IPS DF 4.7 (cell line): ENCODE measurements at regions not wholly inside any gene's neighbourhood (a gene's known extent, or its start where the extent isn't known, plus 50 kb on each side); places are given as distances from the start of the nearest gene placed in this dataset.
"Not testable (repeated sequence)": the region's sequence is repeated elsewhere in the genome, so short reads cannot be mapped to it uniquely, and the experiment has no call there.

ENCODE experiments used
- DNase-seq: peaks from one replicate; pipeline ENCODE4 v3.0.0-alpha.2; 2013; ENCODE audit warnings: low spot score; ENCODE audit errors: extremely low read depth

DNA sequence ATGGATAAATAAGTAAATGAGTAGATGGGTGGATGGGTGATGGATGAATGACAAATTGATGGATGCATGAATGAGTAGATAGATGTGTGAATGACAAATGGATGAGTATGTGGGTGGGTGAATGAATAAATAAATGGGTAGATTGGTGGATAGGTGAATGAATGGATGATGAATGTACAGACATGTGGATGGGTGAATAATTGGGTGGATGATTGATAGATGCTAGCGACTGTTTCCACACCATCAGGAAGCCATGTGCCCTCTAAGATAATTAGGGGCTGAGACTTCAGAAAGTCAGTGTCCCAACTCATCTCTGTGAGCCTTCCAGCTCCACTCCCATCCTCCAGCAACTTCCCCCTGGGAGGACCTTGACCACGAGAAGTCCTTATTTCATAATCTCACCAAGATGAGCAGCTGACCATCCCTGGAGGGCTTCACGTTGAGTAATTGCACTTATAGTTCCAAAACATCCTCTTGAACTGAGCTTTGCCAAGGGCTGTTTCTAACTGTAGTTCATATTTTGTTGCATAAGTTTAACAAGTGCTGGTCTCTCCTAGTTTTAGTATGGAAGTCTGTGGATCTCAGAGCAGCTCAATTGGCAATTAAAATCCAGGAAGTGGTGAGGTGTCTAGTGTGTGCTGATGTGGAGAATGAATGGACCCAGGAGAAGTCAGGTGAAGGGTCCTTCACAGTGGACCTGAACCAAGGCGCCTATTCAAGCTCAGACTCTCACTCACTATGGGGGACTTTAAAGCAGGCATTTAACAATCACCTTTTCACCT is 295.7 kb downstream of the ADGRD1 start:
- no peak for DNase-seq

DNA sequence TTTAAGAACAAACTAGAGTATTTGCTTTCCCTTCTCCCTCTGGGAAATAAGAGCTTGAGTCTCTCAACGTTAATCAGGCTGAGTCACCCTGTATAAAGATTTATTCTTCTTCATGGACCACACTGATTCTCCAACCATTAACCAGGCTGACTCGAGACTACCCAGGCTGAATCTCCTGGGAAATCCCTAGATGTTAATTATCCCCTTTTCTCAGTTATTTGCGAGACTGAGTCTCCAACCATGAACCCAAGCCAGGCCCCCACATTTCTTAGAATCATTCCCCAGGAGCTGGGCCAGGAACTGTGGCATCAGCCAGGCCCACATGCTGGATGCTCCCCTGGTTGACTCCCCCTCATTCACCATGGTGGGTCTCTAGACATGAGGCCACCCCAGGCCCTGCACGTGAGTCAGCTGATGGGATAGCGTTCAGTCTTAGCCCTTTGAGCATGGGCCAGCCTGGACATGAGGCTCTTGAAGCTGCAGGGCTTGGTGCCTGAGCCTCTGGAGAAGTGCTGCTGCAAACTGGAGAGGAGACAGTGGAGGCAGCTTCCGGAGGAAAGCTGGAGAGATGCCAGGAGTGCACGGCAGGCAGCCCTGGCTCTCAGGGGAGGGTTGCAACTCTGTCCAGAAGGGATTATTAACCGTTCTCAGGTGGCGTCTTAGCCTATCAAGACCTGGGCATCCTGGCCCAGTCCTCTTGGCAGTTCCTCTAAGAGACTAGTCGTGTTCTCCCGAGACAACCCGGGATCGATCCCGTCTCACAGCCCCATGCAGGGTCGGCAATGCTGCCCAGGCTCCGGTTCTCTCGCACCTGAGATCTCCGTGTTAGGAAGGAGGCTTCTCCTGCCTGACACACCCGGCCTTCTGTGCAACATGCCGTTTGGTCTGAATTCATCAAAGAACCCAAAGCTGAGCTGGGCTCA is 296.6 kb downstream of the ADGRD1 start:
- no peak for DNase-seq

DNA sequence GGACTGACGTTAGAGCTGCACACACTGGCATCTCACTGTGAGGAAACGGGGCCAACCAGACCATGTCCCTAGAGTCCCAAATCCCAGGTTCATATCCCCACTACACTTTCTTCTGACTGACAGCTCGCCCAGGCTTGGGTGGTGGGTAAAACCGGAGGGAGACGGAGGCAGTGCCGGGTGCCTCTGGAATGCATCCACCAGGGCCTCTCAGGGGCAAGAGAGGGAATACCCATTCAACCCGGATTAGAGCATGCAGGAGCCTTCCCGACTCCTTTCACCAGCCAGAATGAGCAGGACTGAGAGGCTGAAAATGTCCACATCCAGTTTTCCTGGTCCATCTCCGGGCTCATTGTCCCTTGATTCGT is 297.2 kb downstream of the ADGRD1 start:
- no peak for DNase-seq

DNA sequence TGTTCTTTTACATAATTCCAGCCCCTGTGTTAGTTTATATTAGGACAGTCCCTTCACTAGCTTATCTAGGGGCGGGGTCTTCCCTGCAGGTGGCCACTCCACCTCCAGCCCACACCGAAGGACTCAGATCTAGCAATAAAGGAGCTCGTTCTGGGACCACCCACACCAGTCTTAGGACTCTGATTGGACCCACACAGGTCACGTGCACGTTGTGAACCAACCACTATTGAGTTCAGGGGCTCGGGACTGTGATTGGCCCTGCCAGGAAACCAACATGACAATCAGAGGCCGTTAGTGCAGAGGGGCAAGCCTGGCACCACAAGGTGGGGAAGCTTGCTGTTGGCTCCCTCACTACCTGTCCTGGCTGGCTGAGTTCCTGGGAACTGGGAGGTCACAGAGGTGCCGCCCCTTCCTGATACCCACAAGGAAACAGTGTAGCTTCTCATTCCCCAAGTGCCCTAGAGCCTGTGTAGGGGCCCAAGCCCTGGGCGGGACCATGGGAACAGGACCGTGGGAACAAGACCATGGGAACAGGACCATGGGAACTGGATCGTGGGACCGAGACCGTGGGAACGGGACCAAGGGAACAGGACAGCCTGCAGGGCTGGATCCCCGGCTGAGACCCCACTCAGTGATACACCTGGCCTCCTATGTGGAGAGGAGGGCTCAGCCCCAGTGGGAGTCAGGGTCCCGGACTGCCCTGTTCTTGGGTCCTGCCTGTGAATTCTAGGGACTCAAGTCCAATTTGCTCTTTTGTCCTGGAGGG is 297.8 kb downstream of the ADGRD1 start:
- DNase-seq: no peak

DNA sequence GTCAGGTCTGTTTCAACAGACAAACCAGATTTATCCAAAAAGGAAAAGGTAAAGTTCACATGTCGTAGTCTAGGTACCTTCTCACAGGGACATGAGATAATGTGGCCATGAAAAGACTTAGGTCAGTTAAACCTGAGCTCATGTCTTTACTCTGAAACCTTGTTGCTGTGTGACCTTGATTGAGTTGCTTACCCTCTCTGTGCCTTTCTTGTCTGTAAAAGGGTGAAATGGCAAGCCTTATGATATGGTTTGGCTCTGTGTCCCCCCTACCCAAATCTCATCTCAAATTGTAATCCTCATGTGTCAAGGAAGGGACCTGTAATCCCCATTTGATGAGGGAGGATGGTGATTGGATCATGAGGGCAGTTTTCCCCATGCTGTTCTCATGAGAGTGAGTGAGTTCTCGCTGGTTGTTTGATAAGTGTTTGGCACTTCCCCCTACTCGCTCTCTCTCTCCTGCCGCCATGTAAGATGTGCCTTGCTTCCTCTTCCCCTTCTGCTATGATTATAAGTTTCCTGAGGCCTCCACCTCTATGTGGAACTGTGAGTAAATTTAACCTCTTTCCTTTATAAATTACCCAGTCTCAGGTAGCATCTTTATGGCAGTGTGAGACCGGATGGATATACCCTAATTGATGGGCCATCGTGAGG is 299.8 kb downstream of the ADGRD1 start:
- DNase-seq: no peak

DNA sequence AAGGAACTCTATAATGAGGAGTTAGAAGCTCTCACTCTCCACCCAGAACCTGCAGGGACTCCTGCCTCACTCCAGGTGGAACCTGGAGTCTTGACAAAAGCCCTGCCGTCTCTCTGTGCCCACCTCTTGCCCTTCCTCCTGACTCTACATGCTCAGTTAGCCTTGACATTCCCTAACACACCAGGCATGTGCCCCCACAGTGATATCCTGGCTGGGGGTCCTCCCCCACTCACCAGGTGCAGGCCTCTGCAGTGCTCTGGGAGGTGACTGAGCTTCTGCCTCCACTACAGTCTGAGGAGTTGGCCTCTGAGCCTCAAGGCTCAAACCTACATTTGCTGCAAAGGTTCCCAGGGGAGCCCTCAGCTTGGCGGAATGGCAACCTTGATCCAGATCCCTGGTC is 300.7 kb downstream of the ADGRD1 start:
- DNase-seq: no peak

DNA sequence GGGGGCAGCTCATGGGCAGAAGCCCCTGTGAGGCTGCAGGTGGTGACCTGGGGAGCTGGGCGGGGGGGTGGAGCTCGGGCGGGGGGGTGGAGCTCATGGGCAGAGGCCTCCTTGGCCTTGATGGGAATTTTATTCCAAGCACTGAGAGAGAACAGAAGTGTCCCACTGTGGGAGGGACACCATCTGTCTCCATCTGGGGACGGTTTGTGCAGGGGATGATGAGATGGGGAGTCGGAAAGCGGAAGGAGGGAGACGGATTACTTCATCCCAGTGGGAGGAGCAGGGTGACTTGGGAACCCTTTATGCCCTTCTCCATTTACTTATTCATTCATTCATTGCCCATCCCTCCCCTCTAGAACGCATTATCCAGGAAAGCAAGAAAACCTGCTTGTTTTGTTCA is 304.7 kb downstream of the ADGRD1 start:
- DNase-seq: no peak

DNA sequence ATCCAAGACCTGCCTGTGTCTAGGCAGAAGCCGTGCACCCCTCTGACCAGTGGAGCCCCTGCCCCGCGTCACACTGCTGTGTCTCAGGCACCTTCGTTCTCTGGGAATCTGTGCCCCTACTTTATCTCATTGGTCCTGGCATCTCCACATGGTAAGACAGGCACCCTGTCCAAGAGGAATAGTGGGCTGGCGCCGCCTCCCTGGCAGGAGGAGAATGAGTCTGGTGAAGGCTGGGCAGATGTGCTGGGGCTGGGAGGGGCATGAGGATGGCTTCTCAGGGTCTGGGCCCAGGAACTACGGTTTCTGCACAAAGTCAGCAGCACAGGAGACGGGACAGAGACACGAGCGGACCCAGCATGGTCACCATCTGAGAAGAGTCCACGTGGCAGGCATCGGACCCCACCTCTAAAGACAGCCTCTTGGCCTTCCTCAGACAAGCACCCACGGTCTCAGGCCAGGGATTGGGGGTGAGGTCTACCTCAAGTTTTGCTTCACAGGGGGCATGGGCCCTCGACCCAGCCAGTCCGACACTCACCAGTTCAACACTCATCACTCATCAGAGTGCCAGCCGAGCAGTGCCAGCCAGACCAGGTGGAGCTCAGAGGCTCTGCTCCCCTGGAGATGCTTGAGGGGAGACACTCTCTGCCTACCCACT is 306.7 kb downstream of the ADGRD1 start:
- DNase-seq: no peak

DNA sequence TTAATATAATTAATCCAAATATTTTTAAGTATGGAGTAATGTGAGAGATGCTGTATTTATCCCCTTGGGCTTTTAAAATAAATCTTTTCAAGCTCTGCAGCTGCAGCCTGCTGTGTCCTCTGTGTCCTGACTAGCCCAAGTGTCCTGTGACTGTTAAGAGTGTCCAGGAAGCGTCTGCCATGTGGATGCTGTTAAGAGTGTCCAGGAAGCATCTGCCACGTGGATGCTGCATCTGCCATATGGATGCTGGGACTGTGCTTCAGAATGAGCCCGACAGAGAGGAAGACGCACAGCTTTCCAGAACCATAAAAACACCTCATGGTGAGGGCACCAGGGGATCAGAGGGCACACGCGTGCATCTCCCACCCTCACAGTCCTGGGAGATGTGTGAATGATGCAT is 307.2 kb downstream of the ADGRD1 start:
- no peak for DNase-seq

DNA sequence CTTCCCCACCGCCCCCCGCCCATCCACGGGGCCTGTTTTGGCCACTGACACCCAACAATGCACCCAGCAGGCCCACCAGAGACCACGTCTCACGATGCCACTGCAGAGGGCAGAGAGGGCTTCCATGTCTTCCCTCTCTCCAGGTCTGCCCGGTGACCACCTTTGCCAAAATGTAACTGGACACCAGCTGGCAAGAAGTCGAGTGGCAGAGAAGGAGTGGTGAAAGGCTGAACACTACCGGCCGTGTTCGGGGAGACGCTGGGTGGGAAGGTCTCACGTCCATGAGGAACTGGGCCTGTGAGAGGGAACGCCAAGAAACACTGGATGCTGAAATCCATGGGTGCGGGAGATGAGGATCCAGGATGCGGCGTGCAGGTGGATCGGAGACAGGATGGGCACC is 308.2 kb downstream of the ADGRD1 start:
- DNase-seq: no peak

DNA sequence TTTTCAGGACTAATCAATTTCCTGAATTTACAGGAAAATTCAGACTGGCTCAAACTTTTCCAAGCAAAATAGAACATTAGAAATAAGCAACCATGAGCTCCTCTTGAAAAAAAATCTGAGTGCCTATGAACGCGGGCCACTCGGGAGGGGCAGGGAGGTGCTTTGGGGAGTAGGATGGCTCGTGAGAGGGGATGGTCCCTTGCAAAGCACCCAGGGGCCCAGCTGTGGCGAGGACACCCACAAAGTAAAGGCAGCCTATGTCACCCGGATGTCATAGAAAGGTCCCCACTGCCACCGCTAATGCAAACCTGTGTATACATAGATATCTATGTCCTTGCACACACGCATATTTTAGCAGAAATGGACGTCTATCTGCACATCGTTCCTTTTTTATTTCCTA is 309.9 kb downstream of the ADGRD1 start:
- DNase-seq: no peak

DNA sequence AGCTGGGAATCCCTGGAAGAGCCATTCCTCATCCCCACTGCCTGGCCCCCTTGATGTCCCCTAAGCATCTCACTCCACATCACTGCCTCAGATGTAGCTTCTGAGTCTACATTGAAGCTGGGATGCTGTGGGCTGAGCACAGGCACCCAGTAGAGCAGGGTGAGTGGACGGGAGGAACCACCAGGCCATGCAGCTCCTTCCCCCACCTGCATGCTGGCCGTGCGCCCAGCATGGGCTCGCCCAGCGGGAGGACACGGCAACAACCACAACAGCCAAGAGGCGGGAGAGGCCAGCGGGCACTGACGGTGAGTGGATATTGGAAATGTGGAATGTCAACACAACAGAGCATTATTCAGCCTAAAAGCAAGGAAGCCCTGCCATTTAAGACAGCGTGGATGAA is 310.9 kb downstream of the ADGRD1 start:
- no peak for DNase-seq

DNA sequence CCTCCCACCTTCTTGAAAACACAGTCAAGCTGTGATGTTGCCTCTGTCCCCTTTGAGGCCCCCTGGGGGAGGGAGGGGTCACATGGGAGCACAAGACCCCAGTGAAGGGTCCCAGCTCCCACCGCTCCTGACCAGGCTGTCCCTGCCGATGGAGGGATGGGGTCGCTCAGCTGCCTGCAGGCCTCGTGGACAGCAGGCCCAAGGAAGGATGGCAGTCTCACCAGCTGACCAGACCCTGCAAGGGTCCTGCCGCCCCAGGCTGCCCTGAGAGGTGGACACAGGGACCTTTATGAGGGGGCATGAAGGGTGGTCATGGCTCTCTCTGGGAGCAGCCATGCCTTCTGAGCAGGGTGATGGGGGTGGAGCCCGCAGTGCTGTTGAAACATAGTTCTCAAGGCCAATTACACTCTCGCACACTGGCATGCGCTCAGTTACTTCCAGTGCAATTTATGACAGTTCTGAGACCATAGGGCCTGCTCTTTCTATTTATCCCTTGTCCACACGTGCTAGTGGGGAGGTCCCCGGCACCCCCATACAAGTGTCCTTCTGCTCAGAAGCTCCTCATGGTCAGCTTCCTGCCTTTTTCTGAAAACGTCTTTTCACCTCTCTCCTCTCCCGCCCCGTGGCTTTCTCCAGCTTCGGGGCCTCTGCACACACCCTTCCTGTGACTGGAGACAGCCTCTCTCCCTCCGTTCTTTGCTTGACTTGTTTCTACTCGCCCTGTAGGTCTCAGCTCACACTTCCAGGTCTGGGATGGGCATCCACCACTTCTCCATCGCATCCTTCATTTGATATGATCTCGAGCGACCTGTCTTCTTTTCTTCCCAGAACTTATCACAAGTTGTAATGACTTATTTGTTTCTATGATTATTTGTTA is 313.1 kb downstream of the ADGRD1 start:
- DNase-seq: no peak

DNA sequence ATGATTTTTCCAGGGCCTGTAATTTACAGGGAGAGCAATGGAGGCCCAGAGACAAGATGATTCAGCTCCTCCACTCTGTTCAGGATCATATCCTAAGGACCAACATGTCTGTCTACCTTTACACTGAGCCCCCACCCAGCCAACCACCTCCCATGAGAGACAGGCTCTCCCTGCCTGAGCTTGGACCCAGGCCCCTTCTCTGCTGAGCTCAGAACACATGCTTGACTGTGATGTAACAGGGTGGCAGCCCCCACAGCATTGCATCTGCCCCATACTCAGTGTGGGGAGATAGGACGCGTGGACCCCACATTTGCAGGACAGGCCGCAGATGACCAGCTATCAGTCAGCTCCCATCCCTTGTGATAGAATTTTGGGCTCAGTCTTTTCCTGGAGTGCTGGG is 313.9 kb downstream of the ADGRD1 start:
- no peak for DNase-seq

DNA sequence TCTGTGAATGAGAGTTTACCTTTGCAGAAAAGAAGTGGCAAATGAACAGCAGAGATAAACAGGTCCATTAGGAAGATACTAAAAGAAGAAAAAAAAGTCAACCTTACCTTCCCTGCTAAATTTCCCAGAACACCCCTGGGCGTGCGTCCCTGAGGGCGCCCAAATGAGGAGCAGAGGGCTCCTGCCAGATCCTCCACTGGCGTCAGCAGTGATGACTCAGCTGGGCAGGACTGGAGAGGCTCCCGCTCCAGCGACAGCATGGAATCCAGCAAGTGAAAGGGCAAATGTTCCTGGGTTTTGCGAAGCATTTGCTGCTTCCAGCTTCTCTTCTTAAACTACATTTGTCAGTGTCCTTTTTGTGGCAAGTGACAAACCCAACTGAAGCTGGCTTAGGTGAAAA is 314.4 kb downstream of the ADGRD1 start:
- not testable (repeated sequence) for DNase-seq

DNA sequence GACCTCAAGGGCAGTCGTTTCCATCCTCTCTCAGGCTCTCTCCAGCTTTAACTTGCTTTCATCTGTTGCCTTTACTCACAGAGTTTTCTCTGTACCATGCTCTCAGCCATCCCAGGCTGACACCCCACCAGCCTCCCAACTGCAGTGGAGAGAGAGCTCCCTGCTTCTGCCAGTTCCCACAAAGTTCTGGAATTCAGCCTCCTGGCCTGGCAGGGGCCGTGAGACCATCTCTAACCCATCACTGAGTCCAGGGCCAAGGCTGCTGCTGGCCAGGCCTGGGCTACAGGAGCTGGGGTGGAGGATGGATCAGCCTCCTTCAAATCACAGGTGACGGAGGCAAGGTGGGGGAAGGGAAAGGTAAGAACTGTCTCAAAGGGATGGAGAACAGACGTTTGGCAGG is 314.9 kb downstream of the ADGRD1 start:
- not testable (repeated sequence) for DNase-seq

DNA sequence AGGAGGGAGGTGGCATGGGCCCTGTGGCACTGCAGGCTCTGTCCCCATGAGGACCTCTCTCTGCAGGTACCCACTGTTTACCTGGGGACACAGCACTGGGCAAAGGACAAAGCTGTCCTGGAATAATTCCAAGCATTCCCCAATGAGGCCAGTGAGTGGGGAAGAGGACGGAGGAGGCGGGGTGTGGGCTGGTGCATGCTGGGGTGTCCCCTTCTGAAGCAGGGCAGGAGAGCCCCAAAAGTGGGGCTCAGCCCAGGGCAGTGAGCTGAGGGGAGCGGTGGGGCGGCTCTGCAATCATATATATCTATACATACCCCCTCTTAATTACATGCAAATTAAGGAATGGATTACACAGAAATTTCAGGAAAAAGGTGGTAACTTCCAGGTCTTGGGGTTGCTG is 315.8 kb downstream of the ADGRD1 start:
- no peak for DNase-seq

DNA sequence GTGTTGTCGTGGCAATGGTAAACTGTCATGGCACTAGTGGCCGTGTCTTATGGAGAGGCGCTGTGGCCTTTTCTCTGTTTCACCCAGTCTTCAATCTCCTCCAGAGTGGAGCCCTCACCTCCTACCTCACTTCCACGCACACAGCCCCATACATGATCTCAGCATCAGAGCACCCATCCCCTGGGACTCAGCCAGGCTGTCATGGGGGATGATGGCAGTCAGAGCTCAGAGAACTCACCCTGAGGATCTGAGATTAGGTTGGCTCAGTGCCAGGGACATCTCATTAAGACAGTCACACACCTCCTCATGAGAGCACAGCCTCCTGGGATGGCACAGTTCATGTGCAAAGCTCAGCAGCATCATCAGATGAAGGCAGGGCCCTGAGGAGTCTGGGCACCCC is 316.3 kb downstream of the ADGRD1 start:
- DNase-seq: not testable (repeated sequence)

DNA sequence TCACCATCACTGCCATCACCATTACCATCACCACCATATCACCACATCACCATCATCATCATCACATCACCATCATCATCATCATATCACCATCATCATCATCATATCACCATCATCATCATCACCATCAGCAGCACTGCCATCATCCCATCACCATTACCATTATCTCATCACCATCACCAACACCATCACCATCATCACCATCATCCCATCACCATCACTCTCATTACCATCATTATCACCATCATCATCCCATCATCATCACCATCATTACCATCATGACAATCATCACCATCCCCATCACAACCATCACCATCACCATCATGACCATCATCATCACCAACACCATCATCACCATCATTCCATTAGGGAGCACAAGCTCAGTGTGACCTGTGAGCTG is 318.0 kb downstream of the ADGRD1 start:
- DNase-seq: no peak

DNA sequence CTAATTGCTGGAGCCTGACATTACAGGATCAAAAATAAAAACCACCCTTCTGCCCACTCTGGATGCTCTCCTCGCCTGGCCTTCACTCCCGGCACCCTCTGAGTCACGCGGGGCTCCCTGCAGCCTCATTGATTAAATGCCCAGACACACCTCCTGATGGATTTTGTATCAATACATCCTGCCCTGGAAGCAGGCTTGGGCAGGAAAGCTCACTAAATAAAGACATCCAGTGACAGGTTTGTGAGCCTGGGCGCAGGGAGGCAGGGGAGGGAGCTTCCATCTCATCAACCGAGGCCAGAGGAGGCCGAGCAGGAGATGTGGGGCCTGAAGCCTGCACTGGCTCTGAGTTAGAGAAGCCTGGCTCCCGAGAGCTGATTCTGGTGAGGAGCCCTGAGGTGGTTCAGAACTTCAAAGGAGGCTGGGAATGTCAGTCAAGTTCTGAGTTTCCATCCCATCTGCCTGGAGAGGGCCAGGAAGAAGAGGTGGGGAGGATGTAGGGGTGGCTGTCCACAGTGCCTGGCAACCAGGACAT is 318.6 kb downstream of the ADGRD1 start:
- DNase-seq: not testable (repeated sequence)
